ENCODE measurements at regions not wholly inside any gene's neighbourhood (a gene's known extent, or its start where the extent isn't known, plus 50 kb on each side); places are given as distances from the start of the nearest gene placed in this dataset.

GRCh38 chr4:188911199-188911598, 772.0 kb downstream of the TRIML1 start:
- ChIA-PET CTCF (no interaction called here), POLR2A (no interaction called here)
- no peaks in the 10 kb centered on the region for H3K4me1 ChIP-seq (ENCODE audit: control insufficient read depth, insufficient read depth, low read length)
- TF ChIP-seq ZNF248 (tag by site-specific recombination; IDR thresholded peaks at IDR 0.05): no peak
- TF ChIP-seq ZNF16 (tag by site-specific recombination; IDR thresholded peaks at IDR 0.05; ENCODE audit: low read depth): no peak
- no peak overlapping the region for H3K27ac ChIP-seq (ENCODE audit: extremely low read depth, low read depth, low read length)
- H3K36me3 ChIP-seq (ENCODE audit: control insufficient read depth in 2 of 2, insufficient read depth in 1 of 2, low read length in 2 of 2): no peaks in the 10 kb centered on the region
- H3K9me3 ChIP-seq (ENCODE audit: control insufficient read depth, insufficient read depth, low read depth, low read length): no peaks in the 10 kb centered on the region
- no peak overlapping the region for H3K4me3 ChIP-seq (ENCODE audit: low read depth, low read length)

GRCh38 chr4:188911707-188912106, 772.5 kb downstream of the TRIML1 start:
- no peak overlapping the region for H3K4me3 ChIP-seq (ENCODE audit: low read depth, low read length)
- H3K27ac ChIP-seq (ENCODE audit: extremely low read depth, low read depth, low read length): no peak overlapping the region
- ChIA-PET CTCF (no interaction called here), POLR2A (no interaction called here)
- no peak for TF ChIP-seq ZBTB6 (tag by site-specific recombination; IDR thresholded peaks at IDR 0.05)
- no peaks in the 10 kb centered on the region for H3K36me3 ChIP-seq (ENCODE audit: control insufficient read depth in 2 of 2, insufficient read depth in 1 of 2, low read length in 2 of 2)
- no peaks in the 10 kb centered on the region for H3K9me3 ChIP-seq (ENCODE audit: control insufficient read depth, insufficient read depth, low read depth, low read length)
- H3K4me1 ChIP-seq (ENCODE audit: control insufficient read depth, insufficient read depth, low read length): no peaks in the 10 kb centered on the region

- CTCF ChIA-PET: no interaction called here
- POLR2A ChIA-PET: no interaction called here
Measured at GRCh38 chr4:188915175-188915574, 775.9 kb downstream of the TRIML1 start.

GRCh38 chr4:188918787-188919186, 779.5 kb downstream of the TRIML1 start:
- TF ChIP-seq PRDM6 (tag by site-specific recombination; IDR thresholded peaks at IDR 0.05) (no peak), OVOL3 (tag by site-specific recombination; IDR thresholded peaks at IDR 0.05) (no peak), ZNF121 (tag by site-specific recombination; IDR thresholded peaks at IDR 0.05) (no peak), ZNF596 (tag by site-specific recombination; IDR thresholded peaks at IDR 0.05) (no peak), ZNF24 (tag by site-specific recombination; IDR thresholded peaks at IDR 0.05) (no peak), ZNF292 (tag by site-specific recombination; IDR thresholded peaks at IDR 0.05; ENCODE audit: borderline replicate concordance, low read depth) (no peak), ZFP3 (tag by site-specific recombination; IDR thresholded peaks at IDR 0.05; ENCODE audit: low read depth) (no peak), ZNF133 (tag by site-specific recombination; IDR thresholded peaks at IDR 0.05) (no peak), KLF8 (tag by site-specific recombination; IDR thresholded peaks at IDR 0.05) (no peak), ZNF23 (tag by site-specific recombination; IDR thresholded peaks at IDR 0.05; ENCODE audit: borderline replicate concordance) (no peak), ZNF184 (tag by site-specific recombination; IDR thresholded peaks at IDR 0.05) (no peak), ZNF335 (tag by site-specific recombination; conservative IDR thresholded peaks at IDR 0.05) (no peak)
- Histone ChIP-seq H3K4me3 (ENCODE audit: low read depth, low read length) (no peak overlapping the region), H3K36me3 (ENCODE audit: control insufficient read depth in 2 of 2, insufficient read depth in 1 of 2, low read length in 2 of 2) (no peaks in the 10 kb centered on the region), H3K27ac (ENCODE audit: extremely low read depth, low read depth, low read length) (no peak overlapping the region), H3K4me1 (ENCODE audit: control insufficient read depth, insufficient read depth, low read length) (no peaks in the 10 kb centered on the region), H3K9me3 (ENCODE audit: control insufficient read depth, insufficient read depth, low read depth, low read length) (no peaks in the 10 kb centered on the region)
- POLR2A ChIA-PET: no interaction called here
- CTCF ChIA-PET: no interaction called here

More at GRCh38 chr4:188915175-188915574, 775.9 kb downstream of the TRIML1 start:
- H3K4me1 ChIP-seq (ENCODE audit: control insufficient read depth, insufficient read depth, low read length): no peaks in the 10 kb centered on the region
- no peak overlapping the region for H3K27ac ChIP-seq (ENCODE audit: extremely low read depth, low read depth, low read length)
- no peaks in the 10 kb centered on the region for H3K9me3 ChIP-seq (ENCODE audit: control insufficient read depth, insufficient read depth, low read depth, low read length)
- no peak overlapping the region for H3K4me3 ChIP-seq (ENCODE audit: low read depth, low read length)
- TF ChIP-seq ZNF48 (tag by site-specific recombination; IDR thresholded peaks at IDR 0.05): no peak
- H3K36me3 ChIP-seq (ENCODE audit: control insufficient read depth in 2 of 2, insufficient read depth in 1 of 2, low read length in 2 of 2): no peaks in the 10 kb centered on the region
